RWPE2 (cell line): ENCODE measurements at regions not wholly inside any gene's neighbourhood (a gene's known extent, or its start where the extent isn't known, plus 50 kb on each side); places are given as distances from the start of the nearest gene placed in this dataset.

Experiments
- ATAC-seq: fragments of 200-7000 bp; cut with Tn5 transposase; 3 replicates; pipeline ENCODE4 v1.9.1; 2021; ENCODE audit warnings: low read depth
- DNase-seq: peaks from one replicate; pipeline ENCODE4 v3.0.0-alpha.2; 2020; ENCODE audit warnings: low spot score
- H3K27ac ChIP-seq: fragments of 450-650 bp; 2 replicates; pipeline ENCODE4 v1.5.1; 2017; ENCODE audit warnings: mild to moderate bottlenecking; ENCODE audit not compliant: poor library complexity, severe bottlenecking
- H3K27me3 ChIP-seq: fragments of 250-450 bp; sonication (Bioruptor Pico); 2 replicates; pipeline ENCODE4 v1.5.1; 2021; ENCODE audit warnings: mild to moderate bottlenecking, moderate library complexity; ENCODE audit not compliant: insufficient read depth, poor library complexity, severe bottlenecking
- H3K36me3 ChIP-seq: fragments of 250-450 bp; sonication (Bioruptor Pico); 2 replicates; pipeline ENCODE4 v1.5.1; 2020; ENCODE audit warnings: low read depth, mild to moderate bottlenecking, moderate library complexity
- H3K4me1 ChIP-seq: fragments of 250-450 bp; sonication (Bioruptor Pico); 2 replicates; pipeline ENCODE4 v1.5.1; 2021; ENCODE audit warnings: mild to moderate bottlenecking, moderate library complexity; ENCODE audit not compliant: insufficient read depth, poor library complexity, severe bottlenecking
- H3K4me3 ChIP-seq: fragments of 250-450 bp; sonication (Bioruptor Pico); 2 replicates; pipeline ENCODE4 v1.5.1; 2021; ENCODE audit warnings: mild to moderate bottlenecking, moderate library complexity; ENCODE audit not compliant: severe bottlenecking
- H3K9me3 ChIP-seq: fragments of 250-450 bp; sonication (Bioruptor Pico); 2 replicates; pipeline ENCODE4 v1.5.1; 2021; ENCODE audit warnings: mild to moderate bottlenecking, moderate library complexity; ENCODE audit not compliant: severe bottlenecking
- CTCF ChIP-seq: fragments of 450-650 bp; IDR thresholded peaks from one replicate; pipeline ENCODE4 v1.5.1; 2017; ENCODE audit warnings: mild to moderate bottlenecking, moderate library complexity; ENCODE audit not compliant: poor library complexity, severe bottlenecking

GRCh38 chr6:103081876-103082630, 1688.5 kb downstream of the GRIK2 start:
- H3K4me1 ChIP-seq, result no peaks in the 10 kb centered on the region
- H3K27ac ChIP-seq, result no peak overlapping the region
- no peak for TF ChIP-seq CTCF

GRCh38 chr6:103081126-103081525, 1687.6 kb downstream of the GRIK2 start:
- Histone ChIP-seq H3K27ac (no peak overlapping the region), H3K27me3 (no peaks in the 10 kb centered on the region), H3K4me3 (no peak overlapping the region), H3K36me3 (no peaks in the 10 kb centered on the region), H3K4me1 (no peaks in the 10 kb centered on the region), H3K9me3 (no peaks in the 10 kb centered on the region)
- TF ChIP-seq CTCF, result no peak
- no peak for ATAC-seq
- DNase-seq, result no peak

More at GRCh38 chr6:103081876-103082630, 1688.5 kb downstream of the GRIK2 start:
- Histone ChIP-seq H3K36me3 (no peaks in the 10 kb centered on the region), H3K27me3 (no peaks in the 10 kb centered on the region), H3K4me3 (no peak overlapping the region), H3K9me3 (no peaks in the 10 kb centered on the region)
- ATAC-seq, result no peak
- no peak for DNase-seq

- H3K9me3 ChIP-seq, result no peaks in the 10 kb centered on the region
- no peak for ATAC-seq
- no peaks in the 10 kb centered on the region for H3K4me1 ChIP-seq
- TF ChIP-seq CTCF, result no peak
- no peaks in the 10 kb centered on the region for H3K36me3 ChIP-seq
- DNase-seq, result no peak
- no peak overlapping the region for H3K4me3 ChIP-seq
- no peak overlapping the region for H3K27ac ChIP-seq
- H3K27me3 ChIP-seq, result no peaks in the 10 kb centered on the region
Measured at GRCh38 chr6:103080497-103080896, 1687.0 kb downstream of the GRIK2 start.

GRCh38 chr6:103079867-103080266, 1686.4 kb downstream of the GRIK2 start:
- Histone ChIP-seq H3K4me3 (no peak overlapping the region), H3K27ac (no peak overlapping the region), H3K27me3 (no peaks in the 10 kb centered on the region), H3K9me3 (no peaks in the 10 kb centered on the region), H3K36me3 (no peaks in the 10 kb centered on the region), H3K4me1 (no peaks in the 10 kb centered on the region)
- no peak for TF ChIP-seq CTCF
- ATAC-seq (no peak), DNase-seq (no peak)

GRCh38 chr6:103062136-103062535, 1668.6 kb downstream of the GRIK2 start:
- no peaks in the 10 kb centered on the region for H3K36me3 ChIP-seq
- no peak for TF ChIP-seq CTCF
- H3K9me3 ChIP-seq, result no peaks in the 10 kb centered on the region
- DNase-seq, result no peak
- ATAC-seq, result no peak
- H3K4me3 ChIP-seq, result no peak overlapping the region
- H3K27me3 ChIP-seq, result no peaks in the 10 kb centered on the region
- H3K27ac ChIP-seq, result no peak overlapping the region
- no peaks in the 10 kb centered on the region for H3K4me1 ChIP-seq
